IMR-90 (cell line): ENCODE measurements at regions not wholly inside any gene's neighbourhood (a gene's known extent, or its start where the extent isn't known, plus 50 kb on each side); places are given as distances from the start of the nearest gene placed in this dataset.

Experiments
- ATAC-seq: fragments of 200-7000 bp; cut with Tn5 transposase; 2 replicates; pipeline ENCODE4 v1.9.1; 2020; ENCODE audit warnings: low read depth, mild to moderate bottlenecking, moderate library complexity
- BruUV-seq: library from RNA; stranded (reverse); fragments of 400-500 nt; replicated peaks from 2 replicates; lab custom pipeline; 2021; lab: Mats Ljungman, UMichigan
- CTCF ChIA-PET: fragments of 300-600 bp; formaldehyde crosslinking; extraction: SDS; loops from one replicate; lab custom pipeline; 2021; ENCODE audit warnings: antibody characterized with exemption; lab: Yijun Ruan, JAX
- POLR2A ChIA-PET: fragments of 300-600 bp; sonication (Branson Sonifier 250); formaldehyde crosslinking; loops from one replicate; lab custom pipeline; 2022; ENCODE audit warnings: antibody characterized with exemption; ENCODE audit not compliant: unreplicated experiment; lab: Charles Lee
- DNase-seq: peaks from one replicate; pipeline ENCODE4 v3.0.0; 2013
- H2AFZ ChIP-seq: replicated peaks from 2 replicates; pipeline ENCODE3; 2013; ENCODE audit warnings: low read length, mild to moderate bottlenecking; ENCODE audit not compliant: poor library complexity
- H2AK5ac ChIP-seq: 2 replicates; pipeline ENCODE4 v1.6.1; 2013; ENCODE audit warnings: low read depth, low read length, inconsistent platforms
- H2AK9ac ChIP-seq: replicated peaks from 2 replicates; pipeline ENCODE3; 2013; ENCODE audit warnings: mild to moderate bottlenecking, low read depth, low read length, moderate library complexity; ENCODE audit not compliant: poor library complexity
- H2BK120ac ChIP-seq: 2 replicates; pipeline ENCODE4 v1.6.1; 2013; ENCODE audit warnings: low read depth, low read length, inconsistent platforms
- H2BK15ac ChIP-seq: 3 replicates; pipeline ENCODE4 v1.6.1; 2013; ENCODE audit warnings: low read depth, low read length, inconsistent platforms
- H2BK20ac ChIP-seq: 2 replicates; pipeline ENCODE4 v1.6.1; 2013; ENCODE audit warnings: low read depth, mild to moderate bottlenecking, inconsistent platforms, low read length, moderate library complexity
- H2BK5ac ChIP-seq: 2 replicates; pipeline ENCODE4 v1.6.1; 2013; ENCODE audit warnings: mild to moderate bottlenecking, low read depth, low read length, inconsistent platforms; ENCODE audit not compliant: poor library complexity, severe bottlenecking
- H3K14ac ChIP-seq: replicated peaks from 2 replicates; pipeline ENCODE4 v1.6.1; 2013; ENCODE audit warnings: low read depth, low read length, inconsistent platforms
- H3K18ac ChIP-seq: 2 replicates; pipeline ENCODE4 v1.6.1; 2013; ENCODE audit warnings: low read depth, low read length, control low read depth
- H3K23ac ChIP-seq: 2 replicates; pipeline ENCODE4 v1.6.1; 2013; ENCODE audit warnings: low read depth, low read length, inconsistent platforms
- H3K27ac ChIP-seq: 2 replicates; pipeline ENCODE4 v1.5.1; 2013; ENCODE audit warnings: mild to moderate bottlenecking, control low read depth, low read length; ENCODE audit not compliant: insufficient read depth
- H3K27me3 ChIP-seq: 2 replicates; pipeline ENCODE4 v1.6.1; 2013; ENCODE audit warnings: low read length; ENCODE audit not compliant: control insufficient read depth, insufficient read depth
- H3K36me3 ChIP-seq: 2 replicates; pipeline ENCODE4 v1.6.1; 2013; ENCODE audit warnings: low read length, mixed read lengths; ENCODE audit not compliant: control insufficient read depth, insufficient read depth
- H3K4ac ChIP-seq: 2 replicates; pipeline ENCODE4 v1.6.1; 2013; ENCODE audit warnings: low read depth, low read length, inconsistent platforms
- H3K4me1 ChIP-seq: 2 replicates; pipeline ENCODE4 v1.6.1; 2013; ENCODE audit warnings: low read length, mixed read lengths; ENCODE audit not compliant: control insufficient read depth, insufficient read depth
- H3K4me2 ChIP-seq: 2 replicates; pipeline ENCODE4 v1.6.1; 2013; ENCODE audit warnings: low read depth, mild to moderate bottlenecking, control low read depth, low read length, moderate library complexity
- H3K4me3 ChIP-seq: 2 replicates; pipeline ENCODE4 v1.5.1; 2013; ENCODE audit warnings: low read depth, mild to moderate bottlenecking, control low read depth, low read length, moderate library complexity; ENCODE audit not compliant: insufficient read depth
- H3K56ac ChIP-seq: 2 replicates; pipeline ENCODE4 v1.6.1; 2013; ENCODE audit warnings: low read length, inconsistent platforms; ENCODE audit not compliant: insufficient read depth; ENCODE audit errors: extremely low read depth
- H3K79me1 ChIP-seq, 2 experiments: 2 replicates each; pipeline ENCODE4 v1.6.1; 2013; ENCODE audit warnings: low read length in 2 of 2, inconsistent platforms in 1 of 2, low read depth in 1 of 2
- H3K9ac ChIP-seq: 2 replicates; pipeline ENCODE4 v1.6.1; 2013; ENCODE audit warnings: low read depth, low read length, control low read depth
- H3K9me1 ChIP-seq: 2 replicates; pipeline ENCODE4 v1.6.1; 2013; ENCODE audit warnings: low read length, inconsistent platforms; ENCODE audit not compliant: insufficient read depth
- H3K9me3 ChIP-seq: 2 replicates; pipeline ENCODE4 v1.6.1; 2013; ENCODE audit warnings: low read length; ENCODE audit not compliant: control insufficient read depth, insufficient read depth
- H4K20me1 ChIP-seq: 2 replicates; pipeline ENCODE4 v1.6.1; 2013; ENCODE audit warnings: low read length, inconsistent platforms; ENCODE audit not compliant: insufficient read depth
- H4K5ac ChIP-seq: 2 replicates; pipeline ENCODE4 v1.6.1; 2013; ENCODE audit warnings: mild to moderate bottlenecking, low read depth, low read length, control low read depth
- H4K8ac ChIP-seq, 2 experiments: 2 replicates each; pipeline ENCODE4 v1.6.1; 2013; ENCODE audit warnings: low read depth in 2 of 2, low read length in 2 of 2, control low read depth in 1 of 2, inconsistent platforms in 1 of 2
- H4K91ac ChIP-seq: 2 replicates; pipeline ENCODE4 v1.6.1; 2013; ENCODE audit warnings: low read depth, low read length, inconsistent platforms; ENCODE audit not compliant: insufficient read depth
- BHLHE40 ChIP-seq: fragments of 150-350 bp; IDR thresholded peaks from 2 replicates; pipeline ENCODE4 v1.6.1; 2016; ENCODE audit warnings: mild to moderate bottlenecking, low read depth, low read length
- CEBPB ChIP-seq: IDR thresholded peaks from 2 replicates; pipeline ENCODE4 v1.6.1; 2012; ENCODE audit warnings: low read depth, low read length, improper control_type of control experiment
- CHD1 ChIP-seq: IDR thresholded peaks from 2 replicates; pipeline ENCODE4 v1.6.1; 2012; ENCODE audit warnings: low read depth, low read length, improper control_type of control experiment
- CTCF ChIP-seq: conservative IDR thresholded peaks from 2 replicates; pipeline ENCODE4 v1.5.1; 2012; ENCODE audit warnings: mild to moderate bottlenecking, low read depth, low read length, improper control_type of control experiment
- ELK1 ChIP-seq: fragments of 150-350 bp; IDR thresholded peaks from 2 replicates; pipeline ENCODE4 v1.6.1; 2016; ENCODE audit warnings: low read depth, mild to moderate bottlenecking, low read length, moderate library complexity, borderline replicate concordance
- FOS ChIP-seq: fragments of 150-350 bp; IDR thresholded peaks from 2 replicates; pipeline ENCODE4 v1.6.1; 2016; ENCODE audit warnings: low read depth, low read length
- MAFK ChIP-seq: IDR thresholded peaks from 2 replicates; pipeline ENCODE4 v1.6.1; 2012; ENCODE audit warnings: low read depth, low read length, improper control_type of control experiment
- MXI1 ChIP-seq: IDR thresholded peaks from 2 replicates; pipeline ENCODE4 v1.6.1; 2012; ENCODE audit warnings: low read depth, mild to moderate bottlenecking, low read length, moderate library complexity, borderline replicate concordance
- NFE2L2 ChIP-seq: fragments of 150-350 bp; IDR thresholded peaks from 2 replicates; pipeline ENCODE4 v1.6.1; 2016; ENCODE audit warnings: low read depth, mild to moderate bottlenecking, low read length
- POLR2A ChIP-seq: IDR thresholded peaks from 2 replicates; pipeline ENCODE4 v1.6.1; 2012; ENCODE audit warnings: mild to moderate bottlenecking, low read depth, low read length
- RAD21 ChIP-seq: IDR thresholded peaks from 2 replicates; pipeline ENCODE4 v1.6.1; 2012; ENCODE audit warnings: low read length, improper control_type of control experiment
- RCOR1 ChIP-seq: IDR thresholded peaks from 2 replicates; pipeline ENCODE4 v1.6.1; 2012; ENCODE audit warnings: mild to moderate bottlenecking, low read length, improper control_type of control experiment; ENCODE audit not compliant: insufficient replicate concordance
- RFX5 ChIP-seq: IDR thresholded peaks from 2 replicates; pipeline ENCODE4 v1.8.0; 2012; ENCODE audit warnings: low read depth, mild to moderate bottlenecking, low read length, moderate library complexity
- SMC3 ChIP-seq: fragments of 150-350 bp; IDR thresholded peaks from 2 replicates; pipeline ENCODE4 v1.6.1; 2016; ENCODE audit warnings: low read depth, mild to moderate bottlenecking, antibody characterized with exemption, low read length, moderate library complexity
- WGBS, 2 experiments: methylation state at CpG; one replicate each; pipeline versions ENCODE4 v1.1.5 to v1.1.7; 2013; ENCODE audit warnings: missing lambda C conversion rate in 2 of 2; ENCODE audit not compliant: insufficient read length in 1 of 2; ENCODE audit errors: extremely low coverage in 2 of 2; 5-methylcytosine and 5-hydroxymethylcytosine counted together
- dilution Hi-C: fragments of 300-500 bp; cut with HindIII; formaldehyde crosslinking; loops from one replicate; pipeline ENCODE4 v1.14.3; 2018; ENCODE audit warnings: low sequenced_read_pairs; ENCODE audit not compliant: unreplicated experiment
- in situ Hi-C: fragments of 300-500 bp; cut with MboI; formaldehyde crosslinking; loops from 3 replicates; pipeline ENCODE4 v1.14.3; 2019; ENCODE audit warnings: low sequenced_read_pairs, inconsistent platforms, mixed read lengths
- intact Hi-C: fragments of 100-400 bp; cut with micrococcal nuclease; formaldehyde crosslinking; loops from 2 replicates; pipeline ENCODE4 v1.10.0; 2022

GRCh38 chr11:11034476-11034875, 176.6 kb upstream of the ZBED5 start (continued):
- no peak for TF ChIP-seq NFE2L2
- TF ChIP-seq ELK1: no peak

- Histone ChIP-seq H3K4me2 (no peak overlapping the region), H4K91ac (no peak overlapping the region), H3K4me3 (no peak overlapping the region), H3K14ac (no peak overlapping the region), H2AFZ (no peak overlapping the region), H2BK120ac (no peak overlapping the region), H2BK15ac (no peak overlapping the region), H3K9ac (no peak overlapping the region), H4K8ac (no peak overlapping the region), H2AK9ac (no peak overlapping the region), H3K9me3 (no peaks in the 10 kb centered on the region), H3K27ac (no peak overlapping the region), H3K56ac (no peak overlapping the region), H3K27me3 (peaks cover 10% of the 10 kb centered on the region), H2BK5ac (no peak overlapping the region), H3K4me1 (peaks cover 2% of the 10 kb centered on the region; the same call in 1 of the 2 replicates), H3K79me1 (no peaks in the 10 kb centered on the region), H4K20me1 (no peaks in the 10 kb centered on the region), H3K23ac (no peak overlapping the region), H2AK5ac (no peak overlapping the region), H2BK20ac (no peak overlapping the region), H3K18ac (no peak overlapping the region), H3K36me3 (no peaks in the 10 kb centered on the region), H3K9me1 (0 out of 2 replicates have a peak, but pooled peaks cover 1% of the 10 kb centered on the region), H4K5ac (no peak overlapping the region), H3K4ac (no peak overlapping the region)
- intact Hi-C loops (no loop called here), in situ Hi-C loops (loop anchor here (25.0 kb wide), 2 partner anchors 1005 to 1255 kb away; no protein-coding TSS in a partner anchor), dilution Hi-C loops (no loop called here)
- DNase-seq (no peak), ATAC-seq (no peak)
- no peak for TF ChIP-seq ELK1
- TF ChIP-seq POLR2A: no peak
- TF ChIP-seq RFX5: no peak
- TF ChIP-seq CTCF: no peak
- no peak for TF ChIP-seq BHLHE40
- no peak for TF ChIP-seq CHD1
- no peak for TF ChIP-seq CEBPB
- no peak for TF ChIP-seq FOS
- no peak for TF ChIP-seq NFE2L2
- no peak for TF ChIP-seq MAFK
- TF ChIP-seq RCOR1: no peak
- no peak for TF ChIP-seq MXI1
- TF ChIP-seq SMC3: no peak
- TF ChIP-seq RAD21: no peak
- ChIA-PET CTCF (no interaction called here), POLR2A (no interaction called here)
- BruUV-seq: no TSS peak
- WGBS, 2 experiments: no CpG with 5 or more reads among the region's 1 CpG
Observed at GRCh38 chr11:11032066-11032465, 174.2 kb upstream of the ZBED5 start.
